ENCODE measurements at regions not wholly inside any gene's neighbourhood (a gene's known extent, or its start where the extent isn't known, plus 50 kb on each side); places are given as distances from the start of the nearest gene placed in this dataset.

DNA sequence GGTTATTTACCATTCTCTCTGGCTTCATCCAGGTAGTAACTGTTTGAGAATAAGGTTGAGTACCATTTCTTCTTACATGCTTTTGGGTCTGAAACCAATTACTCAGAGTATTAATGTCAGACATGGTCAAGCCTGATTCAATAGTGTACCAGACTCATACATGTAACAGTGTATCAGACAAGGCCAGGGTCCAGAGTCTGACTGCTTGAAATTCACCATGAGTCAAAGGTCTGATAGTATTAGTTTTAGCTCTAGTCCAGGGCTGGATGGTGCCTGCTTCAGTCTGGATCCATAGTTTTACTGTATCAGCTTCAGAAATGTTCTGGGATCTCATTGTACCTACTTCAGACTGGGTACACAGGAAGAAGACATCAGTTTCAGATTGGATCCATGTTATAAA, 394.4 kb downstream of the TSPY10 start:
- H3K27ac ChIP-seq: no peak overlapping the region
- TF ChIP-seq, protein P1, sequence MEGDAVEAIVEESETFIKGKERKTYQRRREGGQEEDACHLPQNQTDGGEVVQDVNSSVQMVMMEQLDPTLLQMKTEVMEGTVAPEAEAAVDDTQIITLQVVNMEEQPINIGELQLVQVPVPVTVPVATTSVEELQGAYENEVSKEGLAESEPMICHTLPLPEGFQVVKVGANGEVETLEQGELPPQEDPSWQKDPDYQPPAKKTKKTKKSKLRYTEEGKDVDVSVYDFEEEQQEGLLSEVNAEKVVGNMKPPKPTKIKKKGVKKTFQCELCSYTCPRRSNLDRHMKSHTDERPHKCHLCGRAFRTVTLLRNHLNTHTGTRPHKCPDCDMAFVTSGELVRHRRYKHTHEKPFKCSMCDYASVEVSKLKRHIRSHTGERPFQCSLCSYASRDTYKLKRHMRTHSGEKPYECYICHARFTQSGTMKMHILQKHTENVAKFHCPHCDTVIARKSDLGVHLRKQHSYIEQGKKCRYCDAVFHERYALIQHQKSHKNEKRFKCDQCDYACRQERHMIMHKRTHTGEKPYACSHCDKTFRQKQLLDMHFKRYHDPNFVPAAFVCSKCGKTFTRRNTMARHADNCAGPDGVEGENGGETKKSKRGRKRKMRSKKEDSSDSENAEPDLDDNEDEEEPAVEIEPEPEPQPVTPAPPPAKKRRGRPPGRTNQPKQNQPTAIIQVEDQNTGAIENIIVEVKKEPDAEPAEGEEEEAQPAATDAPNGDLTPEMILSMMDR (conservative IDR thresholded peaks at IDR 0.05): no peak

DNA sequence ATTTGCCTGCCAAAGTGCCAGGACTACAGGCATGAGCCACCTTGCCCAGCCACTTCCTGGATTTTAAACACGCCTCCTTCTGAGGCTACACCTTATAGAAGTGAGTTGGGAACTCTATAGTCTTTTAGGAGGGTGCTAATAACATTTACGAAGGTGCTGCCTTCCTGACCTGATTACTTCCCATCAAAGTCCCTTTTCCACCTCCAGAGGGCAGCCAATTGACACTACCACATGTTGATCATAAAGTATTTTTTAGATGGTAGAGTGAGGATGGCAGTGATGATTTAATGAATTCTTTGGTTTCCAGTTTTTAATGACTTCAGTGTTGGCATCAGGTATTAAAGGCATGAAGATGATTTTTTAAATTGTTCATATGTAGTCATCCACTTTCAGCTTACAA, 440.7 kb downstream of the TSPY10 start:
- no peak overlapping the region for H3K27ac ChIP-seq
- TF ChIP-seq, protein P1 (conservative IDR thresholded peaks at IDR 0.05): peak; percentile 60

Data from VCaP (cell line).